PC-3 (cell line): ENCODE measurements at regions not wholly inside any gene's neighbourhood (a gene's known extent, or its start where the extent isn't known, plus 50 kb on each side); places are given as distances from the start of the nearest gene placed in this dataset.

Experiments used
- ATAC-seq: fragments of 200-7000 bp; cut with Tn5 transposase; 2 replicates; pipeline ENCODE4 v1.9.1; 2020; ENCODE audit warnings: mild to moderate bottlenecking, moderate library complexity
- BruUV-seq: library from RNA; stranded (reverse); fragments of 400-500 nt; replicated peaks from 2 replicates; lab custom pipeline; 2021; lab: Mats Ljungman, UMichigan
- CTCF ChIA-PET: fragments of 300-600 bp; sonication (Branson Sonifier 250); formaldehyde crosslinking; loops from one replicate; lab custom pipeline; 2022; ENCODE audit warnings: antibody characterized with exemption; lab: Charles Lee
- POLR2A ChIA-PET: fragments of 300-600 bp; sonication (Branson Sonifier 250); formaldehyde crosslinking; loops from one replicate; lab custom pipeline; 2022; ENCODE audit warnings: antibody characterized with exemption; ENCODE audit not compliant: unreplicated experiment; lab: Charles Lee
- DNase-seq: peaks from one replicate; pipeline ENCODE4 v3.0.0-alpha.2; 2015
- H2AFZ ChIP-seq: fragments of 300-600 bp; sonication (generic); 2 replicates; pipeline ENCODE4 v1.6.0; 2016; ENCODE audit warnings: antibody characterized with exemption, low read length
- H3F3A ChIP-seq: fragments of 300-600 bp; sonication (generic); one replicate; pipeline ENCODE4 v1.6.0; 2017; ENCODE audit warnings: antibody characterized with exemption, low read length, control low read depth, mild to moderate bottlenecking; ENCODE audit not compliant: unreplicated experiment
- H3K27ac ChIP-seq: fragments of 300-600 bp; sonication (generic); 2 replicates; pipeline ENCODE4 v1.5.1; 2016; ENCODE audit warnings: mild to moderate bottlenecking, low read length
- H3K27me3 ChIP-seq: fragments of 300-600 bp; sonication (generic); 2 replicates; pipeline ENCODE4 v1.6.1; 2016; ENCODE audit warnings: low read length, mixed read lengths
- H3K36me3 ChIP-seq: fragments of 300-600 bp; sonication (generic); 2 replicates; pipeline ENCODE4 v1.6.1; 2016; ENCODE audit warnings: low read depth, mixed run types, low read length, mixed read lengths
- H3K4me1 ChIP-seq: fragments of 300-600 bp; sonication (generic); 2 replicates; pipeline ENCODE4 v1.5.1; 2016; ENCODE audit warnings: low read length; ENCODE audit not compliant: insufficient read depth
- H3K4me2 ChIP-seq: fragments of 300-600 bp; sonication (generic); 2 replicates; pipeline ENCODE4 v1.6.0; 2016; ENCODE audit warnings: low read length
- H3K4me3 ChIP-seq: fragments of 300-600 bp; sonication (generic); 2 replicates; pipeline ENCODE4 v1.5.1; 2016; ENCODE audit warnings: mild to moderate bottlenecking, low read length, mixed read lengths
- H3K79me2 ChIP-seq: fragments of 300-600 bp; sonication (generic); 2 replicates; pipeline ENCODE4 v1.6.1; 2017; ENCODE audit warnings: low read length, mixed read lengths
- H3K9ac ChIP-seq: fragments of 300-600 bp; sonication (generic); 2 replicates; pipeline ENCODE4 v1.6.0; 2016; ENCODE audit warnings: mild to moderate bottlenecking, low read length
- H3K9me2 ChIP-seq: fragments of 300-600 bp; sonication (generic); replicated peaks from 2 replicates; pipeline ENCODE4 v1.6.1; 2016; ENCODE audit warnings: mixed run types, low read length, mixed read lengths
- H3K9me3 ChIP-seq: fragments of 300-600 bp; sonication (generic); 2 replicates; pipeline ENCODE4 v1.6.1; 2016; ENCODE audit warnings: low read length, mixed read lengths
- H4K20me1 ChIP-seq: fragments of 300-600 bp; sonication (generic); 2 replicates; pipeline ENCODE4 v1.6.1; 2016; ENCODE audit warnings: low read length, mixed read lengths
- CTCF ChIP-seq: fragments of 300-600 bp; sonication (generic); conservative IDR thresholded peaks from 2 replicates; pipeline ENCODE4 v1.5.1; 2017; ENCODE audit warnings: antibody characterized with exemption, low read depth, mild to moderate bottlenecking, low read length
- EZH2 ChIP-seq: fragments of 300-600 bp; sonication (generic); IDR thresholded peaks from one replicate; pipeline ENCODE4 v1.6.1; 2017; ENCODE audit warnings: antibody characterized with exemption, mild to moderate bottlenecking, low read length; ENCODE audit not compliant: unreplicated experiment
- EZH2phosphoT487 ChIP-seq: fragments of 300-600 bp; sonication (generic); IDR thresholded peaks from 2 replicates; pipeline ENCODE4 v1.6.1; 2018; ENCODE audit warnings: mild to moderate bottlenecking, antibody characterized with exemption, low read length, borderline replicate concordance
- intact Hi-C: fragments of 100-400 bp; cut with micrococcal nuclease; formaldehyde crosslinking; loops from 2 replicates; pipeline ENCODE4 v1.9.0; 2023

GRCh38 chr9:107170801-107171200 is 112.3 kb upstream of the RAD23B start:
- Histone ChIP-seq H3K79me2 (no peaks in the 10 kb centered on the region), H3K27ac (no peak overlapping the region), H3K4me2 (no peak overlapping the region), H3K9me3 (no peaks in the 10 kb centered on the region), H3K36me3 (no peaks in the 10 kb centered on the region), H3F3A (no peaks in the 10 kb centered on the region), H3K27me3 (no peaks in the 10 kb centered on the region), H2AFZ (no peak overlapping the region), H3K4me3 (no peak overlapping the region), H3K4me1 (peaks cover 6% of the 10 kb centered on the region; the same call in 1 of the 2 replicates), H3K9ac (no peak overlapping the region), H3K9me2 (no peaks in the 10 kb centered on the region), H4K20me1 (no peaks in the 10 kb centered on the region)
- ATAC-seq (no peak), DNase-seq (no peak)
- ChIA-PET CTCF (no interaction called here), POLR2A (no interaction called here)
- intact Hi-C loops, result loop anchor here (5.0 to 10.0 kb wide), 3 partner anchors 306 to 1268 kb away; partner anchors contain the start of gene ZNF462
- no TSS peak for BruUV-seq
- TF ChIP-seq CTCF (no peak), EZH2phosphoT487 (no peak), EZH2 (no peak)

GRCh38 chr9:107172160-107172978 is 110.7 kb upstream of the RAD23B start:
- Histone ChIP-seq H3K4me3 (no peak overlapping the region), H3K9ac (no peak overlapping the region), H3K4me1 (peaks cover 6% of the 10 kb centered on the region; the same call in 1 of the 2 replicates), H3K4me2 (no peak overlapping the region), H4K20me1 (no peaks in the 10 kb centered on the region), H3K79me2 (no peaks in the 10 kb centered on the region), H2AFZ (no peak overlapping the region), H3K36me3 (no peaks in the 10 kb centered on the region), H3F3A (no peaks in the 10 kb centered on the region), H3K27ac (no peak overlapping the region), H3K27me3 (no peaks in the 10 kb centered on the region), H3K9me3 (no peaks in the 10 kb centered on the region), H3K9me2 (no peaks in the 10 kb centered on the region)
- POLR2A ChIA-PET, result no interaction called here
- ATAC-seq, result peak; percentile 88
- CTCF ChIA-PET, result interaction anchor here (0.5 to 0.7 kb wide), 5 partner anchors 14 to 1345 kb away, joined by 3 read pairs; no protein-coding TSS in a partner anchor
- intact Hi-C loops, result loop anchor here (2.0 to 10.0 kb wide), 4 partner anchors 308 to 1330 kb away; partner anchors contain the start of gene ZNF462
- no peak for TF ChIP-seq EZH2phosphoT487
- TF ChIP-seq CTCF, result peak; percentile 88
- DNase-seq, result peak; percentile 84
- BruUV-seq, result no TSS peak

- H3K9me3 ChIP-seq, result no peaks in the 10 kb centered on the region
- POLR2A ChIA-PET, result no interaction called here
- H3K36me3 ChIP-seq, result no peaks in the 10 kb centered on the region
- no peaks in the 10 kb centered on the region for H4K20me1 ChIP-seq
- intact Hi-C loops, result loop anchor here (2.0 to 10.0 kb wide), 4 partner anchors 308 to 1330 kb away; partner anchors contain the start of gene ZNF462
- no TSS peak for BruUV-seq
- DNase-seq (no peak), ATAC-seq (no peak)
- no peak overlapping the region for H3K27ac ChIP-seq
- CTCF ChIA-PET, result interaction anchor here (0.7 kb wide), 1 partner anchor 15 kb away, joined by 3 read pairs; no protein-coding TSS in a partner anchor
- H2AFZ ChIP-seq, result no peak overlapping the region
- H3K27me3 ChIP-seq, result no peaks in the 10 kb centered on the region
- H3K4me3 ChIP-seq, result no peak overlapping the region
- no peak for TF ChIP-seq EZH2
- no peak for TF ChIP-seq EZH2phosphoT487
- no peak for TF ChIP-seq CTCF
- peaks cover 6% of the 10 kb centered on the region; the same call in 1 of the 2 replicates for H3K4me1 ChIP-seq
- no peak overlapping the region for H3K9ac ChIP-seq
- H3K4me2 ChIP-seq, result no peak overlapping the region
- H3F3A ChIP-seq, result no peaks in the 10 kb centered on the region
- no peaks in the 10 kb centered on the region for H3K9me2 ChIP-seq
- H3K79me2 ChIP-seq, result no peaks in the 10 kb centered on the region
These were observed 110.1 kb upstream of the RAD23B start for GRCh38 chr9:107172979-107173347.
